ENCODE measurements at regions not wholly inside any gene's neighbourhood (a gene's known extent, or its start where the extent isn't known, plus 50 kb on each side); places are given as distances from the start of the nearest gene placed in this dataset.
"Not testable (repeated sequence)": the region's sequence is repeated elsewhere in the genome, so short reads cannot be mapped to it uniquely, and the experiment has no call there.

- TF ChIP-seq, protein P1, sequence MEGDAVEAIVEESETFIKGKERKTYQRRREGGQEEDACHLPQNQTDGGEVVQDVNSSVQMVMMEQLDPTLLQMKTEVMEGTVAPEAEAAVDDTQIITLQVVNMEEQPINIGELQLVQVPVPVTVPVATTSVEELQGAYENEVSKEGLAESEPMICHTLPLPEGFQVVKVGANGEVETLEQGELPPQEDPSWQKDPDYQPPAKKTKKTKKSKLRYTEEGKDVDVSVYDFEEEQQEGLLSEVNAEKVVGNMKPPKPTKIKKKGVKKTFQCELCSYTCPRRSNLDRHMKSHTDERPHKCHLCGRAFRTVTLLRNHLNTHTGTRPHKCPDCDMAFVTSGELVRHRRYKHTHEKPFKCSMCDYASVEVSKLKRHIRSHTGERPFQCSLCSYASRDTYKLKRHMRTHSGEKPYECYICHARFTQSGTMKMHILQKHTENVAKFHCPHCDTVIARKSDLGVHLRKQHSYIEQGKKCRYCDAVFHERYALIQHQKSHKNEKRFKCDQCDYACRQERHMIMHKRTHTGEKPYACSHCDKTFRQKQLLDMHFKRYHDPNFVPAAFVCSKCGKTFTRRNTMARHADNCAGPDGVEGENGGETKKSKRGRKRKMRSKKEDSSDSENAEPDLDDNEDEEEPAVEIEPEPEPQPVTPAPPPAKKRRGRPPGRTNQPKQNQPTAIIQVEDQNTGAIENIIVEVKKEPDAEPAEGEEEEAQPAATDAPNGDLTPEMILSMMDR (IDR thresholded peaks at IDR 0.05) = not testable (repeated sequence)
- not testable (repeated sequence) for TF ChIP-seq EP300, POLR2A (IDR thresholded peaks at IDR 0.05)
Observed at GRCh38 chr17:30666838-30667656, 157.4 kb downstream of the CRLF3 start.

All from tibial nerve (tissue), 4 donors.